H1 (cell line): ENCODE measurements at regions not wholly inside any gene's neighbourhood (a gene's known extent, or its start where the extent isn't known, plus 50 kb on each side); places are given as distances from the start of the nearest gene placed in this dataset.

Source experiments
- CTCF ChIA-PET: fragments of 300-600 bp; sonication (Branson Sonifier 250); formaldehyde crosslinking; loops from one replicate; lab custom pipeline; 2021; ENCODE audit not compliant: partially characterized antibody; lab: Charles Lee
- POLR2A ChIA-PET: fragments of 300-600 bp; sonication (Branson Sonifier 250); formaldehyde crosslinking; loops from one replicate; lab custom pipeline; 2021; ENCODE audit warnings: inconsistent platforms; ENCODE audit not compliant: partially characterized antibody; lab: Charles Lee
- DNase-seq, 2 experiments: peaks; one replicate each; pipeline versions ENCODE4 v3.0.0 to v3.0.0-alpha.2; 2010 to 2022; ENCODE audit warnings: low spot score in 2 of 2, low read depth in 1 of 2, mixed read lengths in 1 of 2
- FAIRE-seq: peaks from 2 replicates; lab custom pipeline; 2011; peaks lifted over from hg19 to GRCh38; lab: Jason Lieb, UNC
- H2AFZ ChIP-seq: 2 replicates; pipeline ENCODE4 v1.8.1; 2012; ENCODE audit warnings: low read length, inconsistent platforms
- H2AK5ac ChIP-seq: 2 replicates; pipeline ENCODE4 v1.6.1; 2013; ENCODE audit warnings: low read depth, low read length
- H2BK120ac ChIP-seq: replicated peaks from 2 replicates; pipeline ENCODE3; 2013; ENCODE audit warnings: low read depth, low read length, inconsistent platforms
- H2BK12ac ChIP-seq: 2 replicates; pipeline ENCODE4 v1.6.1; 2013; ENCODE audit warnings: low read depth, low read length
- H2BK15ac ChIP-seq: 2 replicates; pipeline ENCODE4 v1.6.1; 2013; ENCODE audit warnings: low read length
- H2BK20ac ChIP-seq: 2 replicates; pipeline ENCODE4 v1.6.1; 2013; ENCODE audit warnings: low read length
- H2BK5ac ChIP-seq: 2 replicates; pipeline ENCODE4 v1.6.1; 2013; ENCODE audit warnings: low read depth, low read length
- H3K14ac ChIP-seq: 2 replicates; pipeline ENCODE4 v1.6.1; 2013; ENCODE audit warnings: inconsistent platforms; ENCODE audit not compliant: insufficient read length
- H3K18ac ChIP-seq: 2 replicates; pipeline ENCODE4 v1.6.1; 2013; ENCODE audit warnings: low read length; ENCODE audit errors: extremely low read depth
- H3K23ac ChIP-seq: 2 replicates; pipeline ENCODE4 v1.6.1; 2013; ENCODE audit warnings: inconsistent platforms; ENCODE audit not compliant: insufficient read length
- H3K23me2 ChIP-seq: 2 replicates; pipeline ENCODE4 v1.6.1; 2013; ENCODE audit warnings: low read depth, low read length
- H3K27ac ChIP-seq: 2 replicates; pipeline ENCODE4 v1.6.1; 2011; ENCODE audit warnings: low read depth, low read length, inconsistent platforms
- H3K27me3 ChIP-seq, 4 experiments: replicated peaks in 1 of 4; 1 replicate in 1 of 4; 2 replicates in 3 of 4; pipeline versions ENCODE4 v1.6.1 to v1.8.1; 2011 to 2013; ENCODE audit warnings: low read length in 3 of 4, mild to moderate bottlenecking in 3 of 4, inconsistent platforms in 2 of 4, mixed read lengths in 2 of 4, moderate library complexity in 1 of 4; ENCODE audit not compliant: control insufficient read depth in 3 of 4, insufficient read depth in 3 of 4; ENCODE audit errors: extremely low read depth in 1 of 4
- H3K36me3 ChIP-seq, 4 experiments: 2 replicates each; pipeline versions ENCODE4 v1.6.1 to v1.8.1; 2011 to 2013; ENCODE audit warnings: mild to moderate bottlenecking in 4 of 4, low read length in 3 of 4, moderate library complexity in 2 of 4, control low read depth in 1 of 4, inconsistent platforms in 1 of 4; ENCODE audit not compliant: insufficient read depth in 4 of 4, control insufficient read depth in 2 of 4
- H3K4ac ChIP-seq: replicated peaks from 2 replicates; pipeline ENCODE3; 2013; ENCODE audit warnings: low read length, low read depth, mixed read lengths, inconsistent platforms; ENCODE audit not compliant: insufficient read length
- H3K4me1 ChIP-seq, 4 experiments: replicated peaks in 1 of 4; 1 replicate in 1 of 4; 2 replicates in 3 of 4; pipeline versions ENCODE4 v1.6.1 to v1.8.1; 2011 to 2013; ENCODE audit warnings: low read length in 3 of 4, inconsistent platforms in 2 of 4, mixed read lengths in 1 of 4; ENCODE audit not compliant: insufficient read depth in 4 of 4, control insufficient read depth in 3 of 4
- H3K4me2 ChIP-seq, 2 experiments: 2 replicates each; pipeline versions ENCODE4 v1.6.1 to v1.8.1; 2011 to 2013; ENCODE audit warnings: low read depth in 2 of 2, low read length in 2 of 2, control low read depth in 1 of 2, inconsistent platforms in 1 of 2, mild to moderate bottlenecking in 1 of 2; ENCODE audit not compliant: insufficient read depth in 1 of 2
- H3K4me3 ChIP-seq, 4 experiments: fragments of 200-600, 300-600 bp in 1 of 4; sonication (generic), shearing (Covaris generic), sonication (Bioruptor Twin) in 1 of 4; 2 replicates each; pipeline versions ENCODE4 v1.5.1 to v1.8.1; 2011 to 2016; ENCODE audit warnings: low read length in 4 of 4, low read depth in 3 of 4, control low read depth in 2 of 4, inconsistent platforms in 2 of 4, mild to moderate bottlenecking in 2 of 4, mixed read lengths in 1 of 4, moderate library complexity in 1 of 4; ENCODE audit not compliant: insufficient read depth in 2 of 4; ENCODE audit errors: extremely low read depth in 1 of 4
- H3K56ac ChIP-seq: replicated peaks from 2 replicates; pipeline ENCODE3; 2013; ENCODE audit warnings: low read depth, mild to moderate bottlenecking, mixed read lengths, low read length, inconsistent platforms; ENCODE audit not compliant: insufficient read length
- H3K79me1 ChIP-seq: 2 replicates; pipeline ENCODE4 v1.6.1; 2013; ENCODE audit warnings: low read depth, low read length, control low read depth
- H3K79me2 ChIP-seq, 2 experiments: 2 replicates each; pipeline versions ENCODE4 v1.6.1 to v1.8.1; 2012 to 2013; ENCODE audit warnings: low read length in 2 of 2, mild to moderate bottlenecking in 2 of 2, inconsistent platforms in 1 of 2; ENCODE audit not compliant: insufficient read depth in 2 of 2, control insufficient read depth in 1 of 2
- H3K9ac ChIP-seq, 4 experiments: replicated peaks in 1 of 4; 1 replicate in 1 of 4; 2 replicates in 3 of 4; pipeline versions ENCODE4 v1.6.1 to v1.8.1; 2011 to 2013; ENCODE audit warnings: low read depth in 3 of 4, low read length in 3 of 4, control low read depth in 2 of 4, mild to moderate bottlenecking in 2 of 4, moderate library complexity in 2 of 4, inconsistent platforms in 1 of 4; ENCODE audit errors: extremely low read depth in 1 of 4
- H3K9me3 ChIP-seq, 2 experiments: 2 replicates each; pipeline versions ENCODE4 v1.6.1 to v1.8.1; 2012 to 2013; ENCODE audit warnings: mild to moderate bottlenecking in 2 of 2, moderate library complexity in 2 of 2, control low read depth in 1 of 2, inconsistent platforms in 1 of 2, low read depth in 1 of 2, low read length in 1 of 2, mixed read lengths in 1 of 2; ENCODE audit not compliant: insufficient read depth in 2 of 2
- H4K20me1 ChIP-seq, 2 experiments: replicated peaks in 1 of 2; 2 replicates each; pipeline versions ENCODE3 to v1.8.1; 2011 to 2013; ENCODE audit warnings: inconsistent platforms in 2 of 2, low read length in 2 of 2, mild to moderate bottlenecking in 1 of 2; ENCODE audit not compliant: insufficient read depth in 2 of 2, control insufficient read depth in 1 of 2
- H4K5ac ChIP-seq: 2 replicates; pipeline ENCODE4 v1.6.1; 2013; ENCODE audit warnings: low read length, low read depth, mixed read lengths, inconsistent platforms; ENCODE audit not compliant: insufficient read length
- H4K8ac ChIP-seq: 2 replicates; pipeline ENCODE4 v1.8.0; 2013; ENCODE audit warnings: mild to moderate bottlenecking, moderate library complexity, low read length, inconsistent platforms; ENCODE audit not compliant: insufficient read depth; ENCODE audit errors: extremely low read depth
- H4K91ac ChIP-seq: replicated peaks from 2 replicates; pipeline ENCODE3; 2013; ENCODE audit warnings: low read length, mixed read lengths, inconsistent platforms; ENCODE audit not compliant: insufficient read length
- BCL11A ChIP-seq, 2 experiments: IDR thresholded peaks; one replicate each; pipeline ENCODE4 v1.6.1; 2011; ENCODE audit warnings: low read depth in 2 of 2, low read length in 2 of 2, mild to moderate bottlenecking in 2 of 2
- CBX5 ChIP-seq: fragments of 300-800, 300-1000 bp; sonication (generic); IDR thresholded peaks from 2 replicates; pipeline ENCODE4 v1.7.1; 2016; ENCODE audit warnings: antibody characterized with exemption, low read length, low read depth
- CEBPB ChIP-seq: IDR thresholded peaks from 2 replicates; pipeline ENCODE4 v1.6.1; 2012; ENCODE audit warnings: low read depth, low read length
- CHD1 ChIP-seq: IDR thresholded peaks from 2 replicates; pipeline ENCODE4 v1.6.1; 2012; ENCODE audit warnings: low read depth, low read length, improper control_type of control experiment
- EGR1 ChIP-seq: IDR thresholded peaks from 2 replicates; pipeline ENCODE4 v1.6.1; 2011; ENCODE audit warnings: low read depth, low read length, borderline replicate concordance
- KDM5A ChIP-seq: fragments of 200-600 bp; IDR thresholded peaks from 2 replicates; pipeline ENCODE4 v1.7.1; 2012; ENCODE audit warnings: mild to moderate bottlenecking, low read length, inconsistent platforms, mixed read lengths
- POLR2A ChIP-seq, 2 experiments: IDR thresholded peaks; 1 replicate in 1 of 2; 2 replicates in 1 of 2; pipeline ENCODE4 v1.6.1; 2011; ENCODE audit warnings: low read depth in 2 of 2, low read length in 2 of 2, mild to moderate bottlenecking in 2 of 2; ENCODE audit errors: control extremely low read depth in 1 of 2
- POLR2AphosphoS5 ChIP-seq: IDR thresholded peaks from 2 replicates; pipeline ENCODE4 v1.6.1; 2011; ENCODE audit warnings: low read depth, low read length
- SP4 ChIP-seq: IDR thresholded peaks from 2 replicates; pipeline ENCODE4 v1.6.1; 2012; ENCODE audit warnings: low read length, inconsistent platforms
- TAF7 ChIP-seq: optimal IDR thresholded peaks from 2 replicates; pipeline ENCODE3; 2011; ENCODE audit warnings: low read depth, mild to moderate bottlenecking, inconsistent platforms, low read length, moderate library complexity, borderline replicate concordance
- TCF12 ChIP-seq: IDR thresholded peaks from 2 replicates; pipeline ENCODE4 v1.6.1; 2011; ENCODE audit warnings: low read depth, mild to moderate bottlenecking, low read length
- WGBS, 2 experiments: shearing (Covaris generic) in 1 of 2; methylation state at CpG; one replicate each; pipeline versions ENCODE4 v1.1.6 to v1.1.7; 2013 to 2015; ENCODE audit warnings: low lambda C conversion rate in 2 of 2, mixed read lengths in 2 of 2, inconsistent platforms in 1 of 2, low coverage in 1 of 2, missing lambda C conversion rate in 1 of 2; ENCODE audit not compliant: insufficient replicate concordance in 2 of 2, insufficient coverage in 1 of 2, insufficient read length in 1 of 2; ENCODE audit errors: extremely low coverage in 1 of 2, missing lambda C conversion rate in 1 of 2; 5-methylcytosine and 5-hydroxymethylcytosine counted together
- TF ChIP-seq, protein P1 (sequence below): IDR thresholded peaks from 2 replicates; pipeline ENCODE4 v1.6.1; 2011; ENCODE audit warnings: low read depth, mild to moderate bottlenecking, low read length; ENCODE audit not compliant: insufficient read depth
- TF ChIP-seq, protein P2 (sequence below): IDR thresholded peaks from 2 replicates; pipeline ENCODE4 v1.6.1; 2011; ENCODE audit warnings: low read length, improper control_type of control experiment
- TF ChIP-seq, protein P3 (sequence below): IDR thresholded peaks from 2 replicates; pipeline ENCODE4 v1.6.1; 2012; ENCODE audit warnings: inconsistent platforms

DNA sequence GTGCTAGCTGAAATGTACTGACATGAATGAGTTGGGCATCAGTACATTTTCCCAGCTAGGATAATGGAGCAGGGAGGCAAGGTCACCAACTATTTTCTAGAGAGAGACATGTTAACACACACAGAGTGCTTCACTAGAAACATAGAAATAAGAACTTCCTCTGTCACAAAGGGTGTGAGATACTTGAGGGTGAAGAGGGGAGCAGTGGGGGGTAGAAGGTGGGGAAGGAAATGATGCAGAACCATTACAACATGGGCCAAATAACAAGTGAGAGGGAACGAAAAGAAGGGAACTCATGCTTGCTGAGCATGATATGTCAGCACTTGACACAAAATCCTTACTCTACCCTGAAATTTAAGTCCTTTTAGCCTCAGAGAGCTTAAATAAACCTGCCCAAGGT is 87.8 kb upstream of the RFC3 start:
- H3K9ac ChIP-seq: peak overlapping the region in 1 of 4 experiments; percentile 3; a peak in 1 of 7 replicates
- no peak overlapping the region for H2BK20ac ChIP-seq
- H3K27ac ChIP-seq: no peak overlapping the region
- H4K20me1 ChIP-seq: no peaks in the 10 kb centered on the region
- no peak overlapping the region for H2BK15ac ChIP-seq
- no peak overlapping the region for H3K18ac ChIP-seq
- no peak for FAIRE-seq
- no peak overlapping the region for H4K8ac ChIP-seq
- DNase-seq: no peak
- no peak overlapping the region for H2BK5ac ChIP-seq
- H3K23ac ChIP-seq: no peak overlapping the region
- H2AK5ac ChIP-seq: no peak overlapping the region
- H3K9me3 ChIP-seq: no peaks in the 10 kb centered on the region
- H3K36me3 ChIP-seq: no peaks in the 10 kb centered on the region
- no peaks in the 10 kb centered on the region for H3K27me3 ChIP-seq
- no peak overlapping the region for H4K91ac ChIP-seq
- H2AFZ ChIP-seq: no peak overlapping the region
- H3K79me2 ChIP-seq: no peaks in the 10 kb centered on the region
- no peak overlapping the region for H3K4ac ChIP-seq
- 70% methylated on average over 1 of the region's 1 CpG; no CpG with 5 or more reads in 1 of the 2 experiments for WGBS, 2 experiments
- H3K14ac ChIP-seq: no peak overlapping the region
- no peaks in the 10 kb centered on the region for H3K79me1 ChIP-seq
- H4K5ac ChIP-seq: no peak overlapping the region
- no peaks in the 10 kb centered on the region for H3K23me2 ChIP-seq
- H3K4me1 ChIP-seq: no peaks in the 10 kb centered on the region
- no peak overlapping the region for H3K4me3 ChIP-seq
- no peak overlapping the region for H3K4me2 ChIP-seq
- ChIA-PET POLR2A (no interaction called here), CTCF (interaction anchor here (1.6 kb wide), 1 partner anchor 216 kb away, joined by 7 read pairs; no protein-coding TSS in a partner anchor)
- H2BK12ac ChIP-seq: no peak overlapping the region
- H3K56ac ChIP-seq: no peak overlapping the region
- no peak overlapping the region for H2BK120ac ChIP-seq
- TF ChIP-seq TCF12 (no peak), KDM5A (no peak), CBX5 (no peak), SP4 (no peak), TAF7 (no peak), EGR1 (no peak), CHD1 (no peak), BCL11A (IDR thresholded peaks at IDR 0.05; ENCODE audit: low read depth in 2 of 2, low read length in 2 of 2) (no peak), CEBPB (no peak), POLR2AphosphoS5 (no peak), POLR2A (IDR thresholded peaks at IDR 0.05; ENCODE audit: control extremely low read depth in 1 of 2, low read depth in 2 of 2, low read length in 2 of 2) (no peak)
- TF ChIP-seq, protein P1, sequence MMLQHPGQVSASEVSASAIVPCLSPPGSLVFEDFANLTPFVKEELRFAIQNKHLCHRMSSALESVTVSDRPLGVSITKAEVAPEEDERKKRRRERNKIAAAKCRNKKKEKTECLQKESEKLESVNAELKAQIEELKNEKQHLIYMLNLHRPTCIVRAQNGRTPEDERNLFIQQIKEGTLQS: no peak
- TF ChIP-seq, protein P2, sequence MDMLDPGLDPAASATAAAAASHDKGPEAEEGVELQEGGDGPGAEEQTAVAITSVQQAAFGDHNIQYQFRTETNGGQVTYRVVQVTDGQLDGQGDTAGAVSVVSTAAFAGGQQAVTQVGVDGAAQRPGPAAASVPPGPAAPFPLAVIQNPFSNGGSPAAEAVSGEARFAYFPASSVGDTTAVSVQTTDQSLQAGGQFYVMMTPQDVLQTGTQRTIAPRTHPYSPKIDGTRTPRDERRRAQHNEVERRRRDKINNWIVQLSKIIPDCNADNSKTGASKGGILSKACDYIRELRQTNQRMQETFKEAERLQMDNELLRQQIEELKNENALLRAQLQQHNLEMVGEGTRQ: no peak
- TF ChIP-seq, protein P3, sequence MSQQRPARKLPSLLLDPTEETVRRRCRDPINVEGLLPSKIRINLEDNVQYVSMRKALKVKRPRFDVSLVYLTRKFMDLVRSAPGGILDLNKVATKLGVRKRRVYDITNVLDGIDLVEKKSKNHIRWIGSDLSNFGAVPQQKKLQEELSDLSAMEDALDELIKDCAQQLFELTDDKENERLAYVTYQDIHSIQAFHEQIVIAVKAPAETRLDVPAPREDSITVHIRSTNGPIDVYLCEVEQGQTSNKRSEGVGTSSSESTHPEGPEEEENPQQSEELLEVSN: no peak
